ENCODE measurements at regions not wholly inside any gene's neighbourhood (a gene's known extent, or its start where the extent isn't known, plus 50 kb on each side); places are given as distances from the start of the nearest gene placed in this dataset.
"Not testable (repeated sequence)": the region's sequence is repeated elsewhere in the genome, so short reads cannot be mapped to it uniquely, and the experiment has no call there.

- no peaks in the 10 kb centered on the region for H3K27me3 Mint-ChIP-seq
- peaks cover 3% of the 10 kb centered on the region for H3K36me3 Mint-ChIP-seq (ENCODE audit: low read depth)
- ChIA-PET POLR2A (no interaction called here), CTCF (no interaction called here)
- no peak overlapping the region for H3K27ac Mint-ChIP-seq
- intact Hi-C loops (cut with DNase I, micrococcal nuclease), result no loop called here
- no peak for ATAC-seq
- H3K4me3 Mint-ChIP-seq, result no peak overlapping the region
- H3K9me3 Mint-ChIP-seq (ENCODE audit: low read depth), result no peaks in the 10 kb centered on the region
- DNase-seq, result no peak
- no peaks in the 10 kb centered on the region for H3K4me1 Mint-ChIP-seq
Measured at GRCh38 chrX:6959006-6959405, 188.5 kb upstream of the STS start.

- H3K9me3 Mint-ChIP-seq (ENCODE audit: low read depth), result peaks cover 11% of the 10 kb centered on the region
- H3K27ac Mint-ChIP-seq, result no peak overlapping the region
- no peaks in the 10 kb centered on the region for H3K27me3 Mint-ChIP-seq
- DNase-seq (no peak), ATAC-seq (no peak)
- H3K36me3 Mint-ChIP-seq (ENCODE audit: low read depth), result no peaks in the 10 kb centered on the region
- intact Hi-C loops (cut with DNase I, micrococcal nuclease), result no loop called here
- CTCF ChIA-PET, result no interaction called here
- H3K4me1 Mint-ChIP-seq, result no peaks in the 10 kb centered on the region
- POLR2A ChIA-PET, result no interaction called here
- no peak overlapping the region for H3K4me3 Mint-ChIP-seq
Measured at GRCh38 chrX:6954836-6955235, 192.7 kb upstream of the STS start.

GRCh38 chrX:6946168-6946567 lies 201.3 kb upstream of the STS start:
- H3K4me1 Mint-ChIP-seq, result no peaks in the 10 kb centered on the region
- ChIA-PET POLR2A (no interaction called here), CTCF (no interaction called here)
- DNase-seq (no peak), ATAC-seq (no peak)
- intact Hi-C loops (cut with DNase I, micrococcal nuclease), result no loop called here
- no peak overlapping the region for H3K4me3 Mint-ChIP-seq
- no peak overlapping the region for H3K27ac Mint-ChIP-seq
- peaks cover 2% of the 10 kb centered on the region for H3K9me3 Mint-ChIP-seq (ENCODE audit: low read depth)
- no peaks in the 10 kb centered on the region for H3K36me3 Mint-ChIP-seq (ENCODE audit: low read depth)
- H3K27me3 Mint-ChIP-seq, result no peaks in the 10 kb centered on the region

- H3K4me1 Mint-ChIP-seq, result no peaks in the 10 kb centered on the region
- H3K36me3 Mint-ChIP-seq (ENCODE audit: low read depth), result no peaks in the 10 kb centered on the region
- ChIA-PET CTCF (no interaction called here), POLR2A (no interaction called here)
- DNase-seq (no peak), ATAC-seq (no peak)
- no peak overlapping the region for H3K4me3 Mint-ChIP-seq
- no peaks in the 10 kb centered on the region for H3K27me3 Mint-ChIP-seq
- no peaks in the 10 kb centered on the region for H3K9me3 Mint-ChIP-seq (ENCODE audit: low read depth)
- no peak overlapping the region for H3K27ac Mint-ChIP-seq
- intact Hi-C loops (cut with DNase I, micrococcal nuclease), result no loop called here
Measured at GRCh38 chrX:6941041-6941440, 206.5 kb upstream of the STS start.

GRCh38 chrX:6932942-6933341 lies 214.6 kb upstream of the STS start:
- H3K9me3 Mint-ChIP-seq (ENCODE audit: low read depth); H3K27ac Mint-ChIP-seq; DNase-seq; H3K27me3 Mint-ChIP-seq; POLR2A ChIA-PET; H3K4me3 Mint-ChIP-seq; CTCF ChIA-PET; ATAC-seq; intact Hi-C loops (cut with DNase I, micrococcal nuclease); H3K4me1 Mint-ChIP-seq; H3K36me3 Mint-ChIP-seq (ENCODE audit: low read depth): not testable (repeated sequence)

- CTCF ChIA-PET, result no interaction called here
- H3K9me3 Mint-ChIP-seq (ENCODE audit: low read depth), result no peaks in the 10 kb centered on the region
- no peaks in the 10 kb centered on the region for H3K27me3 Mint-ChIP-seq
- intact Hi-C loops (cut with DNase I, micrococcal nuclease), result no loop called here
- POLR2A ChIA-PET, result no interaction called here
- DNase-seq (no peak), ATAC-seq (no peak)
- no peak overlapping the region for H3K4me3 Mint-ChIP-seq
- no peaks in the 10 kb centered on the region for H3K4me1 Mint-ChIP-seq
- H3K36me3 Mint-ChIP-seq (ENCODE audit: low read depth), result no peaks in the 10 kb centered on the region
- no peak overlapping the region for H3K27ac Mint-ChIP-seq
Measured at GRCh38 chrX:6930307-6930849, 217.1 kb upstream of the STS start.

GRCh38 chrX:6924443-6925077 lies 223.0 kb upstream of the STS start:
- ChIA-PET CTCF (no interaction called here), POLR2A (no interaction called here)
- H3K4me3 Mint-ChIP-seq, result no peak overlapping the region

GRCh38 chrX:6917666-6918065 lies 229.8 kb upstream of the STS start:
- H3K4me3 Mint-ChIP-seq, result no peak overlapping the region
- ATAC-seq (no peak), DNase-seq (no peak)
- H3K36me3 Mint-ChIP-seq (ENCODE audit: low read depth), result no peaks in the 10 kb centered on the region
- CTCF ChIA-PET, result no interaction called here
- no peaks in the 10 kb centered on the region for H3K27me3 Mint-ChIP-seq
- no peaks in the 10 kb centered on the region for H3K4me1 Mint-ChIP-seq
- no peaks in the 10 kb centered on the region for H3K9me3 Mint-ChIP-seq (ENCODE audit: low read depth)
- POLR2A ChIA-PET, result no interaction called here
- intact Hi-C loops (cut with DNase I, micrococcal nuclease), result no loop called here
- no peak overlapping the region for H3K27ac Mint-ChIP-seq

More at GRCh38 chrX:6924443-6925077, 223.0 kb upstream of the STS start:
- intact Hi-C loops (cut with DNase I, micrococcal nuclease), result no loop called here
- no peak for DNase-seq
- no peaks in the 10 kb centered on the region for H3K27me3 Mint-ChIP-seq
- no peak overlapping the region for H3K27ac Mint-ChIP-seq
- ATAC-seq, result no peak
- H3K36me3 Mint-ChIP-seq (ENCODE audit: low read depth), result no peaks in the 10 kb centered on the region
- no peaks in the 10 kb centered on the region for H3K4me1 Mint-ChIP-seq
- no peaks in the 10 kb centered on the region for H3K9me3 Mint-ChIP-seq (ENCODE audit: low read depth)

- H3K27ac Mint-ChIP-seq, result no peak overlapping the region
Measured at GRCh38 chrX:6910218-6910617, 237.3 kb upstream of the STS start.

GRCh38 chrX:6909396-6909795 lies 238.1 kb upstream of the STS start:
- DNase-seq (no peak), ATAC-seq (no peak)
- H3K4me3 Mint-ChIP-seq, result no peak overlapping the region
- intact Hi-C loops (cut with DNase I, micrococcal nuclease), result no loop called here
- peaks cover 3% of the 10 kb centered on the region for H3K4me1 Mint-ChIP-seq
- no peaks in the 10 kb centered on the region for H3K27me3 Mint-ChIP-seq
- no peak overlapping the region for H3K27ac Mint-ChIP-seq
- POLR2A ChIA-PET, result no interaction called here
- no peaks in the 10 kb centered on the region for H3K36me3 Mint-ChIP-seq (ENCODE audit: low read depth)
- CTCF ChIA-PET, result no interaction called here
- no peaks in the 10 kb centered on the region for H3K9me3 Mint-ChIP-seq (ENCODE audit: low read depth)

More at GRCh38 chrX:6910218-6910617, 237.3 kb upstream of the STS start:
- ATAC-seq (no peak), DNase-seq (no peak)
- POLR2A ChIA-PET, result no interaction called here
- intact Hi-C loops (cut with DNase I, micrococcal nuclease), result no loop called here
- CTCF ChIA-PET, result no interaction called here
- Mint-ChIP-seq H3K36me3 (ENCODE audit: low read depth) (no peaks in the 10 kb centered on the region), H3K4me1 (peaks cover 3% of the 10 kb centered on the region), H3K4me3 (no peak overlapping the region), H3K9me3 (ENCODE audit: low read depth) (no peaks in the 10 kb centered on the region), H3K27me3 (no peaks in the 10 kb centered on the region)

- POLR2A ChIA-PET, result no interaction called here
- intact Hi-C loops (cut with DNase I, micrococcal nuclease), result no loop called here
- Mint-ChIP-seq H3K9me3 (ENCODE audit: low read depth) (no peaks in the 10 kb centered on the region), H3K36me3 (ENCODE audit: low read depth) (no peaks in the 10 kb centered on the region), H3K4me1 (peaks cover 3% of the 10 kb centered on the region), H3K27me3 (no peaks in the 10 kb centered on the region), H3K4me3 (no peak overlapping the region), H3K27ac (no peak overlapping the region)
- CTCF ChIA-PET, result no interaction called here
- DNase-seq, result no peak
- ATAC-seq, result no peak
Measured at GRCh38 chrX:6906608-6907007, 240.9 kb upstream of the STS start.

- ChIA-PET CTCF (no interaction called here), POLR2A (no interaction called here)
- DNase-seq, result no peak
- H3K4me1 Mint-ChIP-seq, result no peaks in the 10 kb centered on the region
- H3K4me3 Mint-ChIP-seq, result no peak overlapping the region
- no peak for ATAC-seq
- no peaks in the 10 kb centered on the region for H3K9me3 Mint-ChIP-seq (ENCODE audit: low read depth)
- intact Hi-C loops (cut with DNase I, micrococcal nuclease), result no loop called here
- no peak overlapping the region for H3K27ac Mint-ChIP-seq
- H3K27me3 Mint-ChIP-seq, result no peaks in the 10 kb centered on the region
- no peaks in the 10 kb centered on the region for H3K36me3 Mint-ChIP-seq (ENCODE audit: low read depth)
Measured at GRCh38 chrX:6904156-6904555, 243.4 kb upstream of the STS start.

- H3K27ac Mint-ChIP-seq, result no peak overlapping the region
- H3K4me3 Mint-ChIP-seq, result no peak overlapping the region
- ChIA-PET POLR2A (no interaction called here), CTCF (no interaction called here)
- DNase-seq (no peak), ATAC-seq (no peak)
- intact Hi-C loops (cut with DNase I, micrococcal nuclease), result no loop called here
- no peaks in the 10 kb centered on the region for H3K27me3 Mint-ChIP-seq
- H3K36me3 Mint-ChIP-seq (ENCODE audit: low read depth), result no peaks in the 10 kb centered on the region
- H3K9me3 Mint-ChIP-seq (ENCODE audit: low read depth), result no peaks in the 10 kb centered on the region
- no peaks in the 10 kb centered on the region for H3K4me1 Mint-ChIP-seq
Measured at GRCh38 chrX:6898371-6898770, 249.1 kb upstream of the STS start.
